ENCODE measurements at regions not wholly inside any gene's neighbourhood (a gene's known extent, or its start where the extent isn't known, plus 50 kb on each side); places are given as distances from the start of the nearest gene placed in this dataset.
"Not testable (repeated sequence)": the region's sequence is repeated elsewhere in the genome, so short reads cannot be mapped to it uniquely, and the experiment has no call there.

DNA sequence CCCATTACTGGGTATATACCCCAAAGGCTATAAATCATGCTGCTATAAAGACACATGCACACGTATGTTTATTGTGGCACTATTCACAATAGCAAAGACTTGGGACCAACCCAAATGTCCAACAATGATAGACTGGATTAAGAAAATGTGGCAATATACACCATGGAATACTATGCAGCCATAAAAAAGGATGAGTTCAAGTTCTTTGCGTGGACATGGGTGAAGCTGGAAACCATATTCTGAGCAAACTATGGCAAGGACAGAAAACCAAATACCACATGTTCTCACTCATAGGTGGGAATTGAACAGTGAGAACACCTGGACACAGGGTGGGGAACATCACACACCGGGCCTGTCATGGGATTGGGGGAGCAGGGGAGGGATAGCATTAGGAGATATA is 54.4 kb upstream of the MUCL1 start:
- not testable (repeated sequence) for DNase-seq (ENCODE audit: low spot score)

DNA sequence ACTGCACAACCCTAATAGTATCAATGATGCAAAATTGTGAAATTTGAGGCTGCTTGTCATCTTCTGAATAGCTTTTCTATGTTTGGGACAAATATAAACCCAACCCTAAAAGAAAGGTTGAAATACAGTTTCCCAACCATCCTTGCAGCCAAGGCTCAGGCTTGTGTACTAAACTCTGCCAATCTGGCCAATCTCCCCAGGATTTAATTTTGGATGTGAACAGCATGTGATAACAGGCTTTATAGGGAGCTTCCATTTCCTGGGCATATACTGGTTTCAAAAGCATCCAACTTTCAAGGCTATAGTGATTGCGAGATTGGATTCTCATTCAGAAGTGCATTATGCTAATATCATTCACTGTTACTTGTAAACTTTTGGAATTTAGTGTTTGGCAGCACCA is 55.7 kb upstream of the MUCL1 start:
- DNase-seq (ENCODE audit: low spot score) = no peak

DNA sequence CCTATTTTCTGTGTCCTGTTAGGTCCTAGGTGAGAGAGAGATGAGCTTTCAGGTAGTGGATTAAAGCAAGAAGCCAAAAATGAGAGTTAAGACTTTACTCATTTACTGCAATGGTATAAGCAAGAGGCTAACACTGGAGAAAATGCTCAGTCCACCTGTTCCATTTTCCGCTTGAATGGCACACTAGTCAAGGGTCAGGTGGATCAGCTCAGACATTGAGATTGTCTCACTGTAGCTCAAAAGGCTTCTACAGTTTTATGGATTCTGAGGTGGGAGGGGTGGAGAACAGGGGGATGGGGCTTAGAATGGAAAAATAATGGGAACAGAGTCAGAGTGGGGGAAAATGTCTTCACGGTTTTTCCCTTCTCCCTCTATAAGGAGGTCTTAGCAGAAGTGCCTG is 57.3 kb upstream of the MUCL1 start:
- DNase-seq (ENCODE audit: low spot score) = no peak

DNA sequence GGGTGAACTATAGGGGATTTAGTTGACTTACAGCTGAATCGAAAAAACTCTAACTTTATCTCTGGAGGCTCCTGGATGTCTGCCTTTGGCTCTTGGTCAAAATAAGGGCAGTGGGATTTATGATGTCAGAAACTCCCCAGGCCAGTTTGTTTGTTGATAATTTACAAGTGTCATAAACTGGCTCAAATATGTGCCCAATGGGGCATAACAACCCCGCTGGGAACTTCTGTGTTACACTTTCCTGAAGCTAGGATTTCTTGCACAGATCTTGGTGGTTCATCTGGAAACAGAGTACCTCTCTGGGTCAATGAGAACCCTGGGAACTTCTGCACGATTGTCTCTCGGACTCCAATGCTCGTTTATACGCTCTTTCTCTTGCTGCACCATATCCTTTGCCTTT is 58.7 kb upstream of the MUCL1 start:
- DNase-seq (ENCODE audit: low spot score) = no peak

DNA sequence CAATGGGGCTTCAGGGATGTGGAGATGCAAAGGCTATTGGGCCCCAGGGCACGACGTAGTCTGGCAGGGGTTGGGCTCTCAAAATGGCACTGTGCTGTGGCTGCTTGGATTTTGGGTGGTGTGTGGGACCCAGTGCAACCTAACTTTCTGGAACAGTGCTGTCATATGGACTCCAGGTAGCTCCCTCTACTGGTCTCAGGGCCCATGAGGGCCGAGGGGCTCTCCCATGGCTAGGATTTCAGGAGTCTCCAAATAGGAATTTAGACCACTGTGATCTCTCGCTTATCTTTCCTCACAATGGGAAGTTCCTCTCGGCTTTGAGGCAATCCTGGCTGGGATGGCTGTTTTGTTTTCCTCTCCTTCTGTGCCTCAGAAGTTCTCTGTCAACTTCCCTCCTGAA is 68.2 kb upstream of the MUCL1 start:
- DNase-seq (ENCODE audit: low spot score) = no peak

DNA sequence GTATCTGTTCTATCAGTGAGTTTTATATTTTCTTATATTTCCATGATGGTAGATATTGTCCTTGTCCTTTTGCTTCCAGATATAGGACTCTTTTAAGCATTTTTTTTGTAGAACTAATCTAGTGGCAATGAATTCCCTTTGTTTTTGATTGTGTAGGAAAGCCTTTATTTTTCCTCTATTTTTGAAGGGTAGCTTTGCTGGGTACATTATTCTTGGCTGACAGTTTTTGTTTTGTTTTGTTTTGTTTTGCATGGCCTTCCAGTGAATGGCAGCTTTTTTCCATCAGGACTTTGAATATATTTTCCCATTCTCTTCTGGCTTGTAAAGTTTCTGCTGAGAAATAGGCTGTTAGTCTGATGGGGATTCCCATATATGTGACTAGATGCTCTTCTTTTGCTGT is 70.2 kb upstream of the MUCL1 start:
- DNase-seq (ENCODE audit: low spot score) = no peak

DNA sequence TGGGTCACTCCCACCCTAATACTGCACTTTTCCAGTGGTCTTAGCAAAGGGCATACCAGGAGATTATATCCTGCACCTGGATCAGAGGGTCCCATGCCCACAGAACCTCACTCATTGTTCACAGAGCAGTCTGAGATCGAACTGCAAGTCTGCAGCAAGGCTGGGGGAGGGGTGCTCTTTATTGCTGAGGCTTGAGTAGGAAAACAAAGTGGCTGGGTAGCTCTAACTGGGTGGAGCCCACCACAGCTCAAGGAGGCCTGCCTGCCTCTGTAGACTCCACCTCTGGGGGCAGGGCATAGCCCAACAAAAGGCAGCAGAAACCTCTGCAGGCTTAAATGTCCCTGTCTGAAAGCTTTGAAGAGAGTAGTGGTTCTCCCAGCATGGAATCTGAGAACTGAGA is 77.3 kb upstream of the MUCL1 start:
- not testable (repeated sequence) for DNase-seq (ENCODE audit: low spot score)

DNA sequence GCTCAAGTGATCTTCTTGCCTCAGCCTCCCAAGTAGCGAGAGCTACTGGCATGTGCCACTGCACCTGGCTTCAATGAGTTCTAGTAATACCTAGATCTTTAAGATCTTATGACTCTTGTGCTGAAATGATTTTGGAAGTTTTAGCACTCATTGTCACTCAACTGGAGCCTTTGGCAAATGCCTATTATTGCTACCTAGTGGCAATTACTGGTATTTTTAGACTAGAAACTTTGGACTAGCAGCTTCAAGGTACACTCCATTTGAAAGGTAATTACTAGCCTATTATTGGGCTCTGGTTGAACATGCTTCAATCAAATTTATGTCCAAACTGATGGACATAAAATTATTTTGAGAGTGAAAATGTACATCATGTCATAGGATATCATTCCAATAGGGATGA is 80.7 kb upstream of the MUCL1 start:
- no peak for DNase-seq (ENCODE audit: low spot score)

DNA sequence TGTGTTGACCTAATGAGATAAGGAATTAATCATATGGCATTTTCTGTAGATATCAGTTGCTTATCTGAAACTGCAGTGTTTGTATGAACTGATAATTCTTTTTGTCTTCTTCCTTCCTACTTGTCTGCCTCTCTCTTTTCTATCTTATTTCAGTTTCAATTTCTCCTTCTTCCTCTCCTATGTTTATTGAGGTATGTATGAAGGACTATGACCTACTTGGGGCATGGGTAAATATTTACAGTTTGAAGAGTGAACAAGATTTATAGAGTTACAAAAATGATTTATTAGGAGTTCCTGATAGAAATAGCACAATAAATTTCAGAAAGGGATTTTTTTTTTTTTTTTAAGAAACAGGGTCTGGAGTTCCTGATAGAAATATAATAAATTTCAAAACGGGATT is 88.7 kb upstream of the MUCL1 start:
- no peak for DNase-seq (ENCODE audit: low spot score)

DNA sequence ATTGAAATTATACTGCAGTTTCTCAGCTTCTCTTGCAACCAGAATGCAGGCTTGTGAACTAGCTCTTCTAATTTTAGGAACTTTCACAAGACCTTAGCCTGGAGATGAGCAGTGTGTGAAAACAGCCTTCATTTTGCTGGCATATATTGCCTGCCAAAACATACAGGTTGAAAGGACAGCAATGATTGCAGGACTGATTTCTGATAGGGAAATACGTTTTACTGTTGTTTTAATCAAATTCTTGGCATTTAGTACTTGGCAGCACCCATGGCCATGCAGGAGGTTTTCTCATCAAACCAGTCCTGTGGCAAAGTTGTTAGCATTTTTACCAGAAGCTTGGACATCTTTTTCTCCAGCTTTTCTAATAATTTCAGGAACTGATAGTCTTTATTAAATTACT is 91.9 kb upstream of the MUCL1 start:
- DNase-seq (ENCODE audit: low spot score) = no peak

DNA sequence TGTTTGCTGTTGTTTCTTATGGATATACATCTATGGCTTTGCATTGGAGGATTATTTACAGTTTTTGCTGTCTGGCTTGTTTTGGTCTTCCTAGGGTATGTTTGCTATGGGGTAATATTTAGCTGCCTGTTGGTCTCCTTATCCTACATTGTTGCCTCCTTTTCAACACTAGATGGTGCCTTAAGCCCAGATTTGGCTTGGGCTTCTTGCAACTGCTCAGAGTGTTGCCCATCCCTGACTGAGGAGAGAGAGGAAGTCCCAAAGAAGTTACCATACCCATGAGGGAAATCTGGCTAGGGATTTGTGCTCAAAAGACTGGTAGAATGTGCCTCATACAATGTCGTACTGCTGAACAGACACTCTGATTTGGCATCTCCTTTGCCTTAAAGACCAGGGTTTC is 94.6 kb upstream of the MUCL1 start:
- DNase-seq (ENCODE audit: low spot score) = no peak

DNA sequence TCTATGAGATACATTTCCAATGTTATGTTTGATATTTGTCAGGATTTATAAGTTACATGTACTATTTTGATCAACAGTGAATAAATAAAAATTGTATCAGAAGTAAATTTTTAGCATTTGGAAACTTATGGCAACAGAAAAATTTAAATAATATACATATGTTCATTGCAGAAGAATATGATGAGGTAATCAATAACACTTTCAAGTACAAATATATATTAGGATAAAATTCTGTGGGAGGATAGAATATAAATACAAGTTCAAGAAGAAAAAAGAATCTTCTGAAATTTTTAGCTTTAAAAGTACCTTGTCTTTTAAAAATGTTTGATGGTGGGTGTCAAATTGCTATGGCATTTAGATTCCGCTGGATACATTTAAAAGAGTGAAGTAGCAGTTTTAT is 102.8 kb upstream of the MUCL1 start:
- no peak for DNase-seq (ENCODE audit: low spot score)

DNA sequence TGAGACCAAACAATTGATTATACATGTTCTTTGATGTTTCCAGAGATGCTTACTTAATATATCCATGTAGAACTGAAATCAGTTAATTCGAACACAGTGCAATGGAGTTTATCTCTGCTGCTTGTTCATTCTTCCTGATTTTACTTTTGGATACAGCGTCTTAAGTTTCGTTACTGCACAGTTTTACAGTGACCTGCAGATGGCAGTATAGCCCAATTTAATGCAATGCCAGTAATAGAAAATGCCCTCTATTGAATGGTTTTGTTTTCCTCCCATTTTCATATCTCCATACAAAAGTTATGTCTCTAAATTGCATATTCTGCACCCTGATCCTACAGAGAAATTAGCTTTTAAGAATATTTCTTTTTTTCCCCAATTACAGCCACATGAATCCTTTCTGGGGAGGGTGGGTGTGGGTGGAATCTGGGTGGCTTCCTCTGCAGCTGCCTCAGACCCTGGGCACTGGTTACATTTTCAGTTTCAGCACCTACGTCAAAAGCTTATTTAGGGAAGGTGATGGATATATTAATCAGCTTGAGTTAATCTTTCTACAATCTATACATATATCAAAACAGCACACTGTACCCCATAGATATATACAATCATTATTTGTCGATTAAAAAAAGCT is 101.1 kb upstream of the DCD start:
- DNase-seq (ENCODE audit: low spot score) = peak; percentile 12

DNA sequence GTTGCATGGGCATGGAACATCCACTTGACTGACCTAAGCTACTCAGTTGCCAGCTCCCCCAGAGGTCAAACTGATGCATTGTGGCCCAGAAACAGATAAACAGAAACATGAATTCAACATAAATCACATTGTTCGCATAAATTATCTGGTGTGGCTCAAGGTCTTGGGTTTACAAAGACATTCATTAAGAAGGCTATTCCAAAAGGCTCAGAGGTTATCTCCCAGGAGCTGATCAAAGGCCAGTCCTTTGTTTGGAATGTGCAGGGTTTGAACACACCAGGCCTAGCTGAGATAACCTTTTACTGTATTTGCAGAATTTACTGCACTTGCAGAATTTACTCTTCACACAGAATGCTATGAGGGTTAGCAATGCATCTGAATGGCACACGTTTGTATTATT is 96.4 kb upstream of the DCD start:
- peak; percentile 16 for DNase-seq (ENCODE audit: low spot score)

DNA sequence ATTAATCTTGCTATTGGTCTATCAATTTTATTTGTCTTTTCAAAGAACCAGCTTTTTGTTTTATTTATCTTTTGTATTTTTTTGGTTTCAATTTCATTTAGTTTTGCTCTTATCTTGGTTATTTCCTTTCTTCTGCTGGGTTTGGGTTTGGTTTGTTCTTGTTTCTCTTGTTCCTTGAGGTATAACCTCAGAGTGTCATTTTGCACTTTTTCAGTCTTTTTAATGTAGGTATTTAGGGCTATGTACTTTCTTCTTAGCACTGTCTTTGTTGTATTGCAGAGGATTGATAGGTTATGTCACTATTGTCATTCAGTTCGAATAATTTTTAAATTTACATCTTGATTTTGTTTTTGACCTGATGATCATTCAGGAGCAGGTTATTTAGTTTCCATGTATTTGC is 92.7 kb upstream of the DCD start:
- DNase-seq (ENCODE audit: low spot score) = no peak

DNA sequence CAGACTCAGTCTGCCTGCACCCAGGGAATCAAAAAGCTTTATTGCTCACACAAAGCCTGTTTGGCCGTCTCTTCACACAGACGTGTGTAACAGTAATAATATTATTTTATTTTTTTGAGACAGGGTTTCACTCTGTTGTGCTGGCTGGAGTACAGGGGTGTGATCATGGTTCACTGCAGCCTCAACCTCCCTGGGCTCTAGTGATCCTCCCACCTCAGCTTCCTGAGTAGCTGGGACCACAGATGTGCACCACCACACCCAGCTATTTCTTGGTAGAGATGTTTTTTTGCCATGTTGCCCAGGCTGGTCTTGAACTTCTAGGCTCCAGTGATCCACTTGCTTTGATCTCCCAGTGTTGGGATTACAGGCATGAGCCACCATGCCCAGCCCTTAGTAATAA is 88.4 kb upstream of the DCD start:
- no peak for DNase-seq (ENCODE audit: low spot score)

DNA sequence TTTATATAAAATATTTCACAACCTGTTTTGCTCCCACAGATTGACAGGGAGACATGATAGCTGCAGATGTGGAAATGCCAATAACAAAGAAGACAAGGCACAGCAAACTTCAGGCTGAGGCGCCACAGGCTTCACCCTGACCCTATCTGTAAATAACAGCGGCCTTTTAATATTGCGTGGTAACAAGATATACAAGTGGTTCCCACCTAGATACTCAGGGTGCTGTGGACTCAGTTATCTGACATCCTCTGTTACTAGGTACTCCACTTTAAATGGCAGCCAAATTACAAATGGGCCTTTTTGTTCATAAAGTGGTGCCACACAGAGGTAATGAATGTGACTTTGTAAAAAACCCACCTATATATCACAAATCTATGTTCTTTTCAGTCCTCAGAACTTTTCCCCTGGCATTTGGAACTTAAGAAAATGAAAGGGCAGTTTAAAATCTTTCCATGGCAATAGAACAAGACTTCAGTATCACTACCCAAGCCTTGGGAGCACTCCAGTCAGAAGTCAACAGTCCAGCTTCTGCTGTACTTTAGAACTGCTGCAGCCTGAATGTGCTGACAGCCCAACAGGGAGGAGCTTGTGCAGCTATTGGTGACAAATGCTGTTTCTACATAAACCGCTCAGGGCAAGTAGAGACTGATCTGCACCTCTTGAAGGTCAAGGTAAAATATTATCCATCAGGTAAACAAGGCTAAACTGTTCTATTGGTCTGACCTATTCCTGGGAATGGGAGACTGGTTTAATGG is 86.2 kb upstream of the DCD start:
- DNase-seq (ENCODE audit: low spot score) = no peak

DNA sequence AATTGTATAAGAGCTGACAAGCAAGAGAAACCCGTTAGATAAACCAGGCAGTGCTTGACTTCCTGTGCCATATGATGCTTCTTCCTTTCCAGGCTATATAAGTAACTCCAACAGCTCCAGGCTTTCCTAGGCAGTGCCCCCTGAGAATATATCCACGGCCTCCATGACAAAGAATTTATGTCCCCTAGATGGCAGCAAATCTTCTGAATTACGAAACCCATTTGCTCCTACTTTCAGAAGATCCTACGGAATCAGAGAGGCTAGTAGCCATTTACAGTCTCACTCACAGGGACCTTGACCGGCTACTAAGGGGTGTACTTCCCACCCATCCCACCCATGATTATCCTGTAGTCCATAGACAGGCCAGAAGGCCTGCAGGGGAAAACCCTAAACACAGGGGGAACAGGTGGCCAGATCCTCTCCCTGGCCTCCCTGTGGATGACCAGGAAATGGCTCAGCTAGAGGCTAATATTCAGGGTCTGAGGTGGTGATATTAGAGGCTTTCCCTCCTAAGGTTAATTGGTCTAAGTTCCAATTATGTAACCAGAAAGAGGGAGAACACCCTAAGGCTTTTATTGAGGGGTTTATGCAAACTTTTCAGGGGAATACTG is 77.2 kb upstream of the DCD start:
- peak; percentile 20 for DNase-seq (ENCODE audit: low spot score)

DNA sequence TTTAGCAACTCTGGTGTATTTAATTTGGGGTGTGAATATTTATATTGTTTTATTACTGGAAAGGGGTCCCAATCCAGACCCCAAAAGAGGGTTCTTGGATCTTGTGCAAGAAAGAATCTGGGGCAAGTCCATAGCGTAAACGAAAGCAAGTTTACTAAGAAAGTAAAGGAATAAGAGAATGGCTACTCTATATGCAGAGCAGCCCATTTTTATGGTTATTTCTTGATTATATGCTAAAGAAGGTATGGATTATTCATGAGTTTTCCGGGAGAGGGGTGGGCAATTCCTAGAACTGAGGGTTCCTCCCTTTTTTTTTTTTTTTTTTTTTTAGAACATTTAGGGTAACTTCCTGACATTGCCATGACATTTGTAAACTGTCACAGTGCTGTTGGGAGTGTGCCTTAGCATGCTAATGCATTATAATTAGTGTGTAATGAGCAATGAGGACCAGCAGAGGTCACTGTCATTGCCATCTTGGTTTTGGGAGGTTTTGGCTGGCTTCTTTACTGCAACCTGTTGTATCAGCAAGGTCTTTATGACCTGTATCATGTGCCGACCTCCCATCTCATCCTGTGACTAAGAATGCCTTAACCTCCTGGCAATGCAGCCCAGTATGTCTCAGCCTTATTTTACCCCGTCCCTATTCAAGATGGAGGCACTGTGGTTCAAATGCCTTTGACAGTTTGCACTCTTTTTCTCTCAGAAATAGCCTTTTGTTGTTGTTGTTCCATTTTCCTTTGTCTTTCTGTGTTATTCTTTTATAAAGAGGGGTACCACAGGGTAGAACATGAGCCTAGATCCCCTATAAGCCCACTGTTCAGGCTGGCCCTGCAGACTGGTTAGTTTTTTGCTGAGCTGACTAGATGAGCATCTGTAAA is 75.5 kb upstream of the DCD start:
- DNase-seq (ENCODE audit: low spot score) = no peak

DNA sequence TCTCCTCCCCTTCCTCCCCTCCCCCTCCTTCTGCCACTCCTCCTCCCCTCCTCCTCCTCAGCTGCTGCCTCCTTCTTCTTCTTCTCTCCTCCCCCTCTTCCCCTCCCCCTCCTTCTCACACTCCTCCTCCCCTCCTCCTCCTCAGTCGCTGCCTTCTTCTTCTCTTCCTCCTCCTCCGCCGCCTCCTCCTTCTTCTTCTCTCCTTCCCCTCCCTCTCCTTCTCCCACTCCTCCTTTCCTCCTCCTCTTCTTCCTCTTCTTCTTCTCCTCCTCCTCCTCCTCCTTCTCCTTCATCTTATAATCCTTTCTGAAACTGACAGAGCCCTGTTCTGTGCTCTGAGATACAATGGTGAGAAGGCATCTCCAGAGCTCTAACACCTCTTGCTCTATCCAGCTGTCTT is 73.1 kb upstream of the DCD start:
- DNase-seq (ENCODE audit: low spot score) = no peak

DNA sequence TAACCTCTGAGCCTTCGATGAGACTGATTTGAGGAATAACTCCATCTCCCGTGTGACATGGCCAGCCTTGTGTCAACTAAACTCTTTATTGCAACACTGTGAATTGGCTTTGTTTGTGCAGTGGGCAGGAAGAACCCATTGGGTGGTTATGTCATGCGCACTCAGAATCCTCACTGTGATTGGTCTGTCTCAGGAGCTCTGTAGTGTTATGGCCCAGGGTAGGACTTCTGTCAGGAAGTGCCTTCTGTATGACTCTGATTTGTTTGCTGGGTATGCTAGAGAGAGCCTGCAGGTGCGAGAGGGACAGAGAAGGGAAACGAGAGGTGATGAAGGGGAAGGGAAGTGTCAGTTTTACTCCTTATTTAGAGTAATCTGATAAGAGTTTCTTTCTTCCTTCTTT is 71.5 kb upstream of the DCD start:
- no peak for DNase-seq (ENCODE audit: low spot score)

DNA sequence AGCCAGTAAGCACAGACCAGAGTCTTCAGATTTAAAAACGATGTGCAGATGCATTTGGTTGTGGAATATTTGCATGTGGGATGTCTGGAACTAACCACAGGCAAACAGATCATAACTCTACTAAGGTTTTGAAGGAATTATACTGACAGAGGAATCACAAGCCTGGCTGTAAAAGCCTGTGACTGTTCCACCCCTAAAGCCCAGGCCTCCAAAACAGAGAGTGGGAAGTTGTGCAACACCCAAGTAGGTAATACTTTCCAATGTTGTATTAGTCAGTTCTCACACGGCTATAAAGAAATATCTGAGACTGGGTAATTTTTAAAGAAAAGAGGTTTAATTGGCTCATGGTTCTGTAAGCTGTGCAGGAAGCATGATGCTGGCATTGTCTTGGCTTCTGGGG is 68.1 kb upstream of the DCD start:
- DNase-seq (ENCODE audit: low spot score) = no peak

DNA sequence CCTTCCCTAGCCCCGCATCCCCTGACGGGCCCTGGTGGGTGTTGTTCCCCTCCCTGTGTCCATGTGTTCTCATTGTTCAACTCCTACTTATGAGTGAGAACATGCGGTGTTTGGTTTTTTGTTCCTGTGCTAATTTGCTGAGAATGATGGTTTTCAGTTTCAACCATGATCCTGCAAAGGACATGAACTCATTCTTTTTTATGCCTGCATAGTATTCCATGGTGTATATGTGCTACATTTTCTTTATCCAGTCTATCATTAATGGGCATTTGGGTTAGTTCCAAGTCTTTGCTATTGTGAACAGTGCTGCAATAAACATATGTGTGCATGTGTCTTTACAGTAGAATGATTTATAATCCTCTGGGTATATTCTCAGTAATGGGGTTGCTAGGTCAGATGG is 65.7 kb upstream of the DCD start:
- not testable (repeated sequence) for DNase-seq (ENCODE audit: low spot score)
